Body of pancreas (tissue), 4 donors: ENCODE measurements at regions not wholly inside any gene's neighbourhood (a gene's known extent, or its start where the extent isn't known, plus 50 kb on each side); places are given as distances from the start of the nearest gene placed in this dataset.

Source experiments
- ATAC-seq: fragments of 150-250 bp; one replicate; pipeline ENCODE4 v1.9.1; 2016
- DNase-seq, 4 donors: peaks; one replicate each; pipeline ENCODE4 v3.0.0-alpha.2; 2019
- H3K27ac ChIP-seq, 4 donors: fragments of 200-600 bp; sonication (generic); 1 replicate in 3 of 4; 2 replicates in 1 of 4; pipeline versions ENCODE4 v1.5.1 to v1.6.1; 2016 to 2019; ENCODE audit warnings: mild to moderate bottlenecking in 1 of 4, mixed read lengths in 1 of 4, moderate library complexity in 1 of 4
- H3K27me3 ChIP-seq, 2 donors: fragments of 200-600 bp; sonication (generic); one replicate each; pipeline ENCODE4 v1.6.0; 2016; ENCODE audit warnings: mild to moderate bottlenecking in 1 of 2
- H3K36me3 ChIP-seq, 2 donors: fragments of 200-600 bp; sonication (generic); replicated peaks in 1 of 2; 2 replicates each; pipeline ENCODE4 v1.5.1; 2016; ENCODE audit warnings: low read depth in 2 of 2; ENCODE audit not compliant: insufficient read depth in 1 of 2
- H3K4me1 ChIP-seq: fragments of 200-600 bp; sonication (generic); one replicate; pipeline ENCODE4 v1.6.0; 2016
- H3K4me3 ChIP-seq, 2 donors: fragments of 200-600 bp; sonication (generic); 1 replicate in 1 of 2; 2 replicates in 1 of 2; pipeline ENCODE4 v1.5.1; 2016 to 2019
- H3K9me3 ChIP-seq, 3 donors: fragments of 200-600 bp; sonication (generic); 1 replicate in 2 of 3; 2 replicates in 1 of 3; pipeline ENCODE4 v1.5.1; 2016
- POLR2A ChIP-seq, 3 donors: fragments of 450-650 bp; IDR thresholded peaks; one replicate each; pipeline ENCODE4 v1.6.1; 2016; ENCODE audit warnings: antibody characterized with exemption in 3 of 3, mild to moderate bottlenecking in 2 of 3
- WGBS, 2 donors: methylation state at CpG; one replicate each; pipeline ENCODE4 v1.1.5; 2017; 5-methylcytosine and 5-hydroxymethylcytosine counted together
- intact Hi-C: fragments of 100-400 bp; cut with DNase I; formaldehyde crosslinking; loops from one replicate; pipeline ENCODE4 v1.15.1; 2023
- TF ChIP-seq, protein P1 (sequence below), 7 experiments: fragments of 450-650 bp in 4 of 7; fragments of 200-600 bp in 3 of 7; sonication (generic) in 3 of 7; IDR thresholded peaks; one replicate each; pipeline ENCODE4 v1.5.1; 2016 to 2019; ENCODE audit warnings: antibody characterized with exemption in 7 of 7

DNA sequence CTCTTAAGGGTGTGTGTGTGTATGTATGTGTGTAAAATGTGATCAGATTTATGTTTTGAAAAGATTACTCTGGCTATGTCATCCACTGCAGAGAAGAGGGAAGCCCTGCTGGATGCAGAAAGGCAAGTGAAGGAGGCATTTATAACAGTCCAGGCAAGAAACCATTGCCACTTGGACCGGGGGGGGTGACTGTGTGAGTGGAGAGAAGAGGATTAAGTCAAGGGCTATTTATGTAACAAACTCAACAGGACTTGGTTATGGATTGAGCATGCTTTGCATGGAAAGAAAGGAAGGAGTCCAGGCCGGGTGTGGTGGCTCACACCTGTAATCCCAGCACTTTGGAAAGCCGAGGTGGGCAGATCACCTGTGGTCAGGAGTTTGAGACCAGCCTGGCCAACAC, 143.0 kb downstream of the URB2 start:
- H3K27me3 ChIP-seq: peaks cover 0 to 2% of the 10 kb centered on the region in 2 donors
- H3K4me3 ChIP-seq: no peak overlapping the region
- no peaks in the 10 kb centered on the region for H3K9me3 ChIP-seq
- DNase-seq: no peak
- intact Hi-C loops: no loop called here
- H3K4me1 ChIP-seq: no peaks in the 10 kb centered on the region
- ATAC-seq: no peak
- H3K36me3 ChIP-seq: no peaks in the 10 kb centered on the region
- WGBS, 2 donors: 84 to 93% methylated on average over 3 of the region's 3 CpGs
- no peak for TF ChIP-seq POLR2A (IDR thresholded peaks at IDR 0.05)
- H3K27ac ChIP-seq: no peak overlapping the region

- Histone ChIP-seq H3K27me3 (peaks cover 0 to 2% of the 10 kb centered on the region in 2 donors), H3K36me3 (no peaks in the 10 kb centered on the region), H3K4me1 (no peaks in the 10 kb centered on the region), H3K9me3 (no peaks in the 10 kb centered on the region), H3K27ac (no peak overlapping the region), H3K4me3 (no peak overlapping the region)
- intact Hi-C loops: no loop called here
- TF ChIP-seq, protein P1, sequence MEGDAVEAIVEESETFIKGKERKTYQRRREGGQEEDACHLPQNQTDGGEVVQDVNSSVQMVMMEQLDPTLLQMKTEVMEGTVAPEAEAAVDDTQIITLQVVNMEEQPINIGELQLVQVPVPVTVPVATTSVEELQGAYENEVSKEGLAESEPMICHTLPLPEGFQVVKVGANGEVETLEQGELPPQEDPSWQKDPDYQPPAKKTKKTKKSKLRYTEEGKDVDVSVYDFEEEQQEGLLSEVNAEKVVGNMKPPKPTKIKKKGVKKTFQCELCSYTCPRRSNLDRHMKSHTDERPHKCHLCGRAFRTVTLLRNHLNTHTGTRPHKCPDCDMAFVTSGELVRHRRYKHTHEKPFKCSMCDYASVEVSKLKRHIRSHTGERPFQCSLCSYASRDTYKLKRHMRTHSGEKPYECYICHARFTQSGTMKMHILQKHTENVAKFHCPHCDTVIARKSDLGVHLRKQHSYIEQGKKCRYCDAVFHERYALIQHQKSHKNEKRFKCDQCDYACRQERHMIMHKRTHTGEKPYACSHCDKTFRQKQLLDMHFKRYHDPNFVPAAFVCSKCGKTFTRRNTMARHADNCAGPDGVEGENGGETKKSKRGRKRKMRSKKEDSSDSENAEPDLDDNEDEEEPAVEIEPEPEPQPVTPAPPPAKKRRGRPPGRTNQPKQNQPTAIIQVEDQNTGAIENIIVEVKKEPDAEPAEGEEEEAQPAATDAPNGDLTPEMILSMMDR (IDR thresholded peaks at IDR 0.05): no peak
- no peak for TF ChIP-seq POLR2A (IDR thresholded peaks at IDR 0.05)
- WGBS, 2 donors: 85 to 92% methylated on average over 5 of the region's 5 CpGs
- DNase-seq: no peak
- no peak for ATAC-seq
These were observed 143.8 kb downstream of the URB2 start for GRCh38 chr1:229769809-229770208.

DNA sequence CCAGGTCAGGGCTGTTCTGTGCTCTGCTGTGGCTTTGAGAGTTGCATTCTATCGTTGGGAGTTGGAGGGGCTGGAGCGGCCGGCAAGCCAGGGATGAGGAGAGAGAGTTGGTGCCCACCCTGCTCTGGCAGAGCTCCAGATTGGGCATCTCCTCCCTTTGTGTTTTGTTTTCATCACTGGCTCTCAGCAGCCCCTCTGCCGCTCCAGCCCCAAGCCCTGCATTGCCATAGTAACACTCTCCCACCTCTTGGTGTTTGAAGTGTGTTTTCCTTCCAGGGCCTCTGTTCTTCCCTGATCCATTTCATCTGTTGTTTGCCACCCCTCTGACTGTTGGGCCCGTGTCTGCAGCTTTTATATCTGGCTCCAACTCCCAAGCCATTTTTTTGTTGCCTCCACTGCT, 152.7 kb downstream of the URB2 start:
- ATAC-seq (no peak), DNase-seq (no peak)
- TF ChIP-seq, protein P1 (IDR thresholded peaks at IDR 0.05): no peak
- no peak for TF ChIP-seq POLR2A (IDR thresholded peaks at IDR 0.05)
- Histone ChIP-seq H3K27ac (no peak overlapping the region), H3K9me3 (no peaks in the 10 kb centered on the region), H3K27me3 (no peaks in the 10 kb centered on the region), H3K4me1 (peaks cover 12% of the 10 kb centered on the region), H3K4me3 (no peak overlapping the region), H3K36me3 (no peaks in the 10 kb centered on the region)
- WGBS, 2 donors: 67 to 80% methylated on average over 5 of the region's 5 CpGs
- intact Hi-C loops: no loop called here

DNA sequence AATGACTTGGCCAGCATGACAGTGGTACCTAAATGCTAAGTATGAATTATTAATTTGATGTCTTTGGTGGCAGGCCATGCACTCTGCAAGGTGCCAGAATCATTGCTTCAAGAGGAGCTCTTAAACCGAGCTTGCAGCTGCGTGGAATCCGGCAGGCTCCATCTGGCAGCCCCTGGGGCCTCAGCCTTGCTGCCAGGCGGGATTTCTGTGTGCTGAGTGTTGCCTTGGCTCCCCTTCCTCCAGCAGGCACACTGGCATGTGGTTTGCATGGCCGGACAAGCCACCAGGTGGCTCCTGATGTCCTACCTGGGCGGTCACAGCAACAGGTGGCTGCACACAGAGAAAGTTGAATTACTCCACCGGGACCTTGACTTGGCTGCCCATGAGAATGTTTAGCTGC, 155.4 kb downstream of the URB2 start:
- peaks cover 23% of the 10 kb centered on the region for H3K4me1 ChIP-seq
- intact Hi-C loops: loop anchor here (10.0 kb wide), 1 partner anchor 523 kb away; no protein-coding TSS in a partner anchor
- no peaks in the 10 kb centered on the region for H3K36me3 ChIP-seq
- peak; percentile 96 for ATAC-seq
- no peak overlapping the region for H3K4me3 ChIP-seq
- no peaks in the 10 kb centered on the region for H3K9me3 ChIP-seq
- peak; percentile 86 to 91 (median 90) for DNase-seq
- H3K27me3 ChIP-seq: no peaks in the 10 kb centered on the region
- no peak for TF ChIP-seq POLR2A (IDR thresholded peaks at IDR 0.05)
- TF ChIP-seq, protein P1 (IDR thresholded peaks at IDR 0.05): peak; percentile 60 to 92 (median 85)
- 19 to 26% methylated on average over 4 to 7 of the region's 7 CpGs for WGBS, 2 donors
- peak overlapping the region in 1 of 4 donors; percentile 34 for H3K27ac ChIP-seq

DNA sequence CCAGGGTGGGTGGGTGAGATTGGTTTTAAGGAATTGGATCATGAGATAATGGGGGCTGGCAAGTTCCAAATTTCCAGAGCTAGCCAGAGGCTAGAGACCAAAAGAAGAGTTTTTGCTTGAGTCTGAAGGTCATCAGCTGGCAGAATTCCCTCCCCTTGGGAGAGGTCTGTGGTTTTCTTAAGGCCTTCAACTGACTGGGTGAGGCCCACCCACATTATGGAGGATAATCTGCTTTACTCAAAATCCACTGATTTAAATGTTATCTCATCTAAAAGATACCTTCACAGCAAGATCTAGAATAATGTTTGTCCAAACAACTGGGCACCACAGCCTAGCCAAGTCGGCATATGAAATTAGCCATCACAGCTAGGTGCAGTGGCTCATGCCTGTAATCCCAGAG, 156.4 kb downstream of the URB2 start:
- intact Hi-C loops: loop anchor here (10.0 kb wide), 1 partner anchor 522 kb away; no protein-coding TSS in a partner anchor
- WGBS, 2 donors: 100% methylated on average over 1 of the region's 1 CpG

More for the DNA sequence above, 156.4 kb downstream of the URB2 start:
- Histone ChIP-seq H3K36me3 (no peaks in the 10 kb centered on the region), H3K4me3 (no peak overlapping the region), H3K27ac (peak overlapping the region in 1 of 4 donors; percentile 24), H3K9me3 (no peaks in the 10 kb centered on the region), H3K27me3 (no peaks in the 10 kb centered on the region), H3K4me1 (peaks cover 23% of the 10 kb centered on the region)
- TF ChIP-seq, protein P1 (IDR thresholded peaks at IDR 0.05): no peak
- no peak for TF ChIP-seq POLR2A (IDR thresholded peaks at IDR 0.05)
- DNase-seq: no peak
- ATAC-seq: no peak
